Gastrocnemius medialis (tissue), 4 donors: ENCODE measurements at regions not wholly inside any gene's neighbourhood (a gene's known extent, or its start where the extent isn't known, plus 50 kb on each side); places are given as distances from the start of the nearest gene placed in this dataset.
A peak's percentile ranks its signal among the peaks of the same experiment; 100 is the strongest.

Experiments used
- ATAC-seq, 2 donors: fragments of 150-250 bp; one replicate each; pipeline ENCODE4 v1.9.1; 2016
- DNase-seq, 2 donors: peaks; one replicate each; pipeline ENCODE4 v3.0.0-alpha.2; 2019
- H3K27ac ChIP-seq, 4 donors: fragments of 200-600 bp; sonication (generic); 1 replicate in 1 of 4; 2 replicates in 3 of 4; pipeline ENCODE4 v1.5.1; 2016 to 2018; ENCODE audit warnings: mild to moderate bottlenecking in 2 of 4, moderate library complexity in 1 of 4
- H3K27me3 ChIP-seq, 3 donors: fragments of 200-600 bp; sonication (generic) in 2 of 3; 1 replicate in 1 of 3; 2 replicates in 2 of 3; pipeline versions ENCODE4 v1.5.1 to v1.6.0; 2016 to 2019; ENCODE audit warnings: mild to moderate bottlenecking in 1 of 3, moderate library complexity in 1 of 3
- H3K36me3 ChIP-seq, 2 donors: fragments of 200-600 bp; sonication (generic) in 1 of 2; one replicate each; pipeline ENCODE4 v1.5.1; 2017 to 2018
- H3K4me1 ChIP-seq, 2 donors: fragments of 200-600 bp; sonication (generic) in 1 of 2; one replicate each; pipeline ENCODE4 v1.5.1; 2016 to 2017; ENCODE audit warnings: mild to moderate bottlenecking in 2 of 2
- H3K4me3 ChIP-seq, 4 donors: fragments of 200-600 bp; sonication (generic) in 3 of 4; 1 replicate in 1 of 4; 2 replicates in 3 of 4; pipeline ENCODE4 v1.5.1; 2016 to 2019; ENCODE audit warnings: mild to moderate bottlenecking in 2 of 4
- H3K9me3 ChIP-seq, 3 donors: fragments of 200-600 bp; sonication (generic) in 2 of 3; 1 replicate in 1 of 3; 2 replicates in 2 of 3; pipeline ENCODE4 v1.5.1; 2016 to 2019
- POLR2A ChIP-seq, 2 donors: fragments of 450-650 bp; IDR thresholded peaks; one replicate each; pipeline ENCODE4 v1.6.1; 2017; ENCODE audit warnings: antibody characterized with exemption in 2 of 2, mild to moderate bottlenecking in 2 of 2, moderate library complexity in 2 of 2
- in situ Hi-C, 4 donors: fragments of 200-750 bp; cut with MboI; loops; one replicate each; pipeline versions ENCODE4 v1.15.0 to v1.8.0; 2017; ENCODE audit warnings: low sequenced_read_pairs in 4 of 4
- intact Hi-C: fragments of 100-400 bp; cut with DNase I; formaldehyde crosslinking; loops from one replicate; pipeline ENCODE4 v1.15.1; 2023; ENCODE audit warnings: low total_unique reads
- TF ChIP-seq, protein P1 (sequence below), 5 experiments: fragments of 450-650 bp in 3 of 5; fragments of 200-600 bp in 2 of 5; sonication (generic) in 2 of 5; IDR thresholded peaks in 4 of 5; conservative IDR thresholded peaks in 1 of 5; 1 replicate in 4 of 5; 2 replicates in 1 of 5; pipeline ENCODE4 v1.5.1; 2016 to 2019; ENCODE audit warnings: antibody characterized with exemption in 5 of 5, mild to moderate bottlenecking in 3 of 5, moderate library complexity in 3 of 5

DNA sequence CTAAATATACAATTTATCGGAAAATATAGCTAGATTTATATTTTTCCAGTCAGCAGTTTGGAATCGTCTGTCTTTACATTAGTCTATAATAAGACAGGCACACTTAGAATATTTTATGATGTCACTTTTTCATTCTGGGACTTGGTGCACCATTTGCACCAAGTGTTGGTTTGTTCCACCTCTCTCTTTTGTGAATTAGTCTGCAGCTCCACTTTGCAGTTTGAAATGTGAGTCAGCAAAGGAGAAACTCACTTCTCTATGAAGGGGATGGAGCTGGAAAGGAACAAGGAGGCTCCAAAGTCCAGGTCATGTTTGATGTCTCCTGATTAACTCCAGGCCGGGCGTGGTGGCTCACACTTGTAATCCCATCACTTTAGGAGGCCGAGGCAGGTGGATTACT is 63.8 kb upstream of the RTN4 start:
- TF ChIP-seq POLR2A (IDR thresholded peaks at IDR 0.05), result no peak
- TF ChIP-seq, protein P1, sequence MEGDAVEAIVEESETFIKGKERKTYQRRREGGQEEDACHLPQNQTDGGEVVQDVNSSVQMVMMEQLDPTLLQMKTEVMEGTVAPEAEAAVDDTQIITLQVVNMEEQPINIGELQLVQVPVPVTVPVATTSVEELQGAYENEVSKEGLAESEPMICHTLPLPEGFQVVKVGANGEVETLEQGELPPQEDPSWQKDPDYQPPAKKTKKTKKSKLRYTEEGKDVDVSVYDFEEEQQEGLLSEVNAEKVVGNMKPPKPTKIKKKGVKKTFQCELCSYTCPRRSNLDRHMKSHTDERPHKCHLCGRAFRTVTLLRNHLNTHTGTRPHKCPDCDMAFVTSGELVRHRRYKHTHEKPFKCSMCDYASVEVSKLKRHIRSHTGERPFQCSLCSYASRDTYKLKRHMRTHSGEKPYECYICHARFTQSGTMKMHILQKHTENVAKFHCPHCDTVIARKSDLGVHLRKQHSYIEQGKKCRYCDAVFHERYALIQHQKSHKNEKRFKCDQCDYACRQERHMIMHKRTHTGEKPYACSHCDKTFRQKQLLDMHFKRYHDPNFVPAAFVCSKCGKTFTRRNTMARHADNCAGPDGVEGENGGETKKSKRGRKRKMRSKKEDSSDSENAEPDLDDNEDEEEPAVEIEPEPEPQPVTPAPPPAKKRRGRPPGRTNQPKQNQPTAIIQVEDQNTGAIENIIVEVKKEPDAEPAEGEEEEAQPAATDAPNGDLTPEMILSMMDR (IDR thresholded peaks at IDR 0.05 in 4 of 5, conservative IDR thresholded peaks at IDR 0.05 in 1 of 5), result no peak
- in situ Hi-C loops, result no loop called here
- H3K4me1 ChIP-seq, result peaks cover 20 to 24% of the 10 kb centered on the region in 2 donors
- no peak overlapping the region for H3K27ac ChIP-seq
- intact Hi-C loops, result loop anchor here (5.0 kb wide), 1 partner anchor 43 kb away; no protein-coding TSS in a partner anchor
- H3K4me3 ChIP-seq, result no peak overlapping the region
- no peaks in the 10 kb centered on the region for H3K36me3 ChIP-seq
- no peaks in the 10 kb centered on the region for H3K9me3 ChIP-seq
- H3K27me3 ChIP-seq, result no peaks in the 10 kb centered on the region
- DNase-seq (no peak), ATAC-seq (no peak)

DNA sequence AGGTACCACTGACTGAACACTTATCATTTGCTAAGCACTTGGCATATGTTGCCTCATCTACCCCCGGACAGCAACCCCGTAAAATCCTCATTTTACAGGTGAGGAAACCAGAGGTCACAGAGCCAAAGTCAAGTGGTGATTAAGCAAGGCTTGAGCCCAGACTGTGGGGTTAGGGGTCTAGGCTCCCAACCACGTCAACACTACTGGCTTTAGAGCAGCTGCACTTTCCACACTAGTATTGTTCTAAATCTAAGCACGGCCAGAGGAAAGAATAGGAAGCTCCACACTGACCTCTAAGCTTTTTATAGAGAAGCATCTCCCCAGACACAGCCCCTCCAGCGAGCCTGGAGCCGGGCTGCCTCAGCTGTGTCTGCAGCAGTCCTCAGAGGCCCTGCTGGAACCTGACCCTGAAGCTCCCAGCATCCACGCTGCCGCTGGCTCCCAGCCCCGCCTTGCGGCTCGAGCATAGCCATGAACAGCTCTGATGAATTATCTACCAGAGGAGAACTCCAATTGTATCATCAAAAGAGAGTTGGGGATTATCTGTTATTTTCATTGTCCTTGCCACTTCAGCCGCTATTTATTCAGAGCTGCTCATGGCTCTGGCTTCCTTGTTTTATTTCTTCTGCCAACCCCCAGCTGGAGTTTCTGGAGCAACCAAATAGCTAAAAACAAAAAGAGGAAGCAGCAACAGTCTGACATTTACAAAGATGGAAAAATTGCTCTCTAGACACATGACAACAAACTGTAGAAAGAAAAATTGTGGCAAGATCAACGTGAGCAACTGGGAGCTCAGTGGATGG is 62.2 kb upstream of the RTN4 start:
- in situ Hi-C loops, result no loop called here

DNA sequence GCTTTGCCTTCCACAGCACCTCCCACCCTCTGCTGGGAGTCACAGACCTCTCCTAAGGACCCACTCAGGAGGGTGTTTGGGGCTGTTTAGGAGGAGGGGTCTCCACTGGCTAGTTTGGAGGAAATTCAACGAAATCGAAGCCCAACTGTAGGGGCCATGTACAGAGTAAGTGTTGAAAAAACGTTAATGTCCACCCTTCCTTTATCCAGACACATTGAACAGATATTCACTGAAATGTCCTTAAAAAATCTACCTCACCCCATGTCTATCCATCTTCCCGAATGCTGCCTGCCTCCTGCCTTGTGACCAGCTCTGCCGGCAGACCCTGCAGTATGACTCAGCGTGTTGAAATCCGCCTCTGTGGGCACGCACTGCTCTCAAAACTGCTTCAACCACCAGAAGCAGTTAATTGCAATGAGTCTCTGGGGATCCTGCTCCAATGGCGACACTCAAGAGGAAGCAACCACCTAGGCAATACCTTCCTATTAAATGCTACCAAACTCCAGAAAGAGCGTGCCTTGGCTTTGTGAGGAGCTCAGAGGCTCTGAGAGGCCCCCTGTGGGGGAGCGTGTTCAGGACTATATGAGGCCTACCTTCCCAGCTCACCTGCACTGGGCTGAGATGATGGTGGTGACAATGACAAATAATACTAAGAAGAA is 61.4 kb upstream of the RTN4 start:
- Histone ChIP-seq H3K27me3 (no peaks in the 10 kb centered on the region), H3K4me1 (peaks cover 20 to 24% of the 10 kb centered on the region in 2 donors), H3K9me3 (no peaks in the 10 kb centered on the region), H3K36me3 (no peaks in the 10 kb centered on the region), H3K27ac (peak overlapping the region; percentile 64 to 75 (median 72)), H3K4me3 (no peak overlapping the region)
- DNase-seq (peak; percentile 52 to 75), ATAC-seq (peak; percentile 74 to 77)
- TF ChIP-seq POLR2A (IDR thresholded peaks at IDR 0.05), result no peak
- TF ChIP-seq, protein P1 (IDR thresholded peaks at IDR 0.05 in 4 of 5, conservative IDR thresholded peaks at IDR 0.05 in 1 of 5), result no peak
- intact Hi-C loops, result loop anchor here (2.0 to 5.0 kb wide), 2 partner anchors 46 to 61 kb away; partner anchors contain the start of gene RTN4
- in situ Hi-C loops, result no loop called here

More for the DNA sequence above, 62.2 kb upstream of the RTN4 start:
- Histone ChIP-seq H3K9me3 (no peaks in the 10 kb centered on the region), H3K27me3 (no peaks in the 10 kb centered on the region), H3K27ac (peak overlapping the region; percentile 64 to 75 (median 72)), H3K4me3 (peak overlapping the region in 2 of 4 donors; percentile 1 to 3), H3K4me1 (peaks cover 20 to 24% of the 10 kb centered on the region in 2 donors), H3K36me3 (no peaks in the 10 kb centered on the region)
- DNase-seq, result peak; percentile 67 to 77
- TF ChIP-seq, protein P1 (IDR thresholded peaks at IDR 0.05 in 4 of 5, conservative IDR thresholded peaks at IDR 0.05 in 1 of 5), result no peak
- TF ChIP-seq POLR2A (IDR thresholded peaks at IDR 0.05), result no peak
- ATAC-seq, result peak; percentile 75 to 85
- intact Hi-C loops, result loop anchor here (2.0 to 5.0 kb wide), 2 partner anchors 45 to 62 kb away; partner anchors contain the start of gene RTN4

DNA sequence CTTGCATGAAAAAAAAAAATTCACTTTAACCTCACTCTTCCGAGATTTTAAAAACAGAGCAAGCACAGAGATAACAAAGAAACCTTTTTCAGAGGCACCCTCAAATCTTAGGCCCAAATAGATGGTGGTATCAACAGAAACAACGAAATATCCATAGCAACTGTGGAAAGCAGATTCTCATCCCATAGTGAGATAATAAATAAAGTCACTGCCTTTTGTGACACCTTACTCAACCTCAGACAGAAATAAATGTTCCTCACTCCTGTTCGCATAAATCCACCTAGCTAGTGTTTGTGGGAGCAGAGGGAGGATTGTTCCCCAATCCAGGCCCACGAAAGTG is 60.9 kb upstream of the RTN4 start:
- ATAC-seq (no peak), DNase-seq (no peak)
- Histone ChIP-seq H3K27ac (peak overlapping the region; percentile 64 to 75 (median 68)), H3K27me3 (no peaks in the 10 kb centered on the region), H3K36me3 (no peaks in the 10 kb centered on the region), H3K9me3 (no peaks in the 10 kb centered on the region), H3K4me3 (no peak overlapping the region), H3K4me1 (peaks cover 20 to 24% of the 10 kb centered on the region in 2 donors)
- TF ChIP-seq, protein P1 (IDR thresholded peaks at IDR 0.05 in 4 of 5, conservative IDR thresholded peaks at IDR 0.05 in 1 of 5), result no peak
- TF ChIP-seq POLR2A (IDR thresholded peaks at IDR 0.05), result no peak
- in situ Hi-C loops (no loop called here), intact Hi-C loops (loop anchor here (5.0 kb wide), 1 partner anchor 46 kb away; no protein-coding TSS in a partner anchor)
